PC-3 (cell line): ENCODE measurements at regions not wholly inside any gene's neighbourhood (a gene's known extent, or its start where the extent isn't known, plus 50 kb on each side); places are given as distances from the start of the nearest gene placed in this dataset.

ENCODE experiments used
- CTCF ChIP-seq: fragments of 300-600 bp; sonication (generic); conservative IDR thresholded peaks from 2 replicates; pipeline ENCODE4 v1.5.1; 2017; ENCODE audit warnings: antibody characterized with exemption, low read depth, mild to moderate bottlenecking, low read length
- EZH2phosphoT487 ChIP-seq: fragments of 300-600 bp; sonication (generic); IDR thresholded peaks from 2 replicates; pipeline ENCODE4 v1.6.1; 2018; ENCODE audit warnings: mild to moderate bottlenecking, antibody characterized with exemption, low read length, borderline replicate concordance

DNA sequence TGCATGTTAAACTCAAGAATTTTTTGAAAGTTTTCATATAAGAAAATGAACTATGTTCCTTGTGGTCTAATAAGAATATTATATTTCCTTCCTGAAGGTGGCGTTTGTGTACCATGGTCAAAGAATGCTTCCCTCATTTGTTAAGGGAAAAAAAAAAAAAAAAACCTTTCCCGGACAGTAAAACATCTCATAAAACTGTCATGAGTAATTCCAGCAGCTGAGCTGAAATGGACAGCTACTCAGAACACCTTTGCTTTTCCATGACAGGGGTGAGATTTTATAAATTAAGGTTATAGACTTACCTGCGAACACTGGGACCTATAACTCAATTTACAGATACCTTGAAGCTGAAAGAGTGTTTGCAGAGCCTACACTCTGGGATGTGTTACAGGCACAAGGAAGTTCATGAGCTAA lies 113.2 kb upstream of the RANBP3L start:
- TF ChIP-seq CTCF = peak; percentile 73
- no peak for TF ChIP-seq EZH2phosphoT487
